ENCODE measurements at regions not wholly inside any gene's neighbourhood (a gene's known extent, or its start where the extent isn't known, plus 50 kb on each side); places are given as distances from the start of the nearest gene placed in this dataset.

- TF ChIP-seq CTCF (IDR thresholded peaks at IDR 0.05; ENCODE audit: low read length) (no peak), EZH2 (IDR thresholded peaks at IDR 0.05; ENCODE audit: borderline replicate concordance, low read length) (no peak)
These were observed 87.9 kb upstream of the B3GAT1 start for GRCh38 chr11:134499990-134500389.

All from OCI-LY1 (cell line).